Peyer's patch (tissue), 4 donors: ENCODE measurements at regions not wholly inside any gene's neighbourhood (a gene's known extent, or its start where the extent isn't known, plus 50 kb on each side); places are given as distances from the start of the nearest gene placed in this dataset.

Source experiments
- DNase-seq, 3 donors: peaks; one replicate each; pipeline ENCODE4 v3.0.0-alpha.2; 2017 to 2019
- H3K27ac ChIP-seq, 4 donors: fragments of 200-600 bp; sonication (generic); one replicate each; pipeline ENCODE4 v1.5.1; 2016 to 2019
- H3K27me3 ChIP-seq, 2 donors: fragments of 200-600 bp; sonication (generic); one replicate each; pipeline ENCODE4 v1.5.1; 2019
- H3K36me3 ChIP-seq, 3 donors: fragments of 200-600 bp; sonication (generic); one replicate each; pipeline ENCODE4 v1.5.1; 2016 to 2019
- H3K4me1 ChIP-seq, 4 donors: fragments of 200-600 bp; sonication (generic); one replicate each; pipeline ENCODE4 v1.5.1; 2016 to 2019
- H3K4me3 ChIP-seq, 4 donors: fragments of 200-600 bp; sonication (generic); 1 replicate in 3 of 4; 2 replicates in 1 of 4; pipeline ENCODE4 v1.5.1; 2016 to 2019; ENCODE audit warnings: mild to moderate bottlenecking in 1 of 4
- H3K9me3 ChIP-seq, 4 donors: fragments of 200-600 bp; sonication (generic); one replicate each; pipeline ENCODE4 v1.5.1; 2016 to 2019; ENCODE audit warnings: mild to moderate bottlenecking in 1 of 4
- CTCF ChIP-seq, 6 experiments: fragments of 450-650 bp in 4 of 6; fragments of 200-600 bp in 2 of 6; sonication (generic) in 1 of 6; IDR thresholded peaks; one replicate each; pipeline ENCODE4 v1.5.1; 2017 to 2019; ENCODE audit warnings: antibody characterized with exemption in 6 of 6, mild to moderate bottlenecking in 3 of 6, moderate library complexity in 1 of 6
- POLR2A ChIP-seq, 2 donors: fragments of 450-650 bp; IDR thresholded peaks; one replicate each; pipeline ENCODE4 v1.5.1; 2017; ENCODE audit warnings: antibody characterized with exemption in 2 of 2, mild to moderate bottlenecking in 2 of 2, moderate library complexity in 2 of 2

- H3K27me3 ChIP-seq = no peaks in the 10 kb centered on the region
- no peak for TF ChIP-seq POLR2A (IDR thresholded peaks at IDR 0.05)
- no peak for TF ChIP-seq CTCF (IDR thresholded peaks at IDR 0.05)
- no peak overlapping the region for H3K27ac ChIP-seq
- H3K4me1 ChIP-seq = no peaks in the 10 kb centered on the region
- H3K9me3 ChIP-seq = no peaks in the 10 kb centered on the region
- no peaks in the 10 kb centered on the region for H3K36me3 ChIP-seq
- no peak for DNase-seq
- no peak overlapping the region for H3K4me3 ChIP-seq
Observed at GRCh38 chr9:7289773-7290172, 509.8 kb downstream of the DMAC1 start.

DNA sequence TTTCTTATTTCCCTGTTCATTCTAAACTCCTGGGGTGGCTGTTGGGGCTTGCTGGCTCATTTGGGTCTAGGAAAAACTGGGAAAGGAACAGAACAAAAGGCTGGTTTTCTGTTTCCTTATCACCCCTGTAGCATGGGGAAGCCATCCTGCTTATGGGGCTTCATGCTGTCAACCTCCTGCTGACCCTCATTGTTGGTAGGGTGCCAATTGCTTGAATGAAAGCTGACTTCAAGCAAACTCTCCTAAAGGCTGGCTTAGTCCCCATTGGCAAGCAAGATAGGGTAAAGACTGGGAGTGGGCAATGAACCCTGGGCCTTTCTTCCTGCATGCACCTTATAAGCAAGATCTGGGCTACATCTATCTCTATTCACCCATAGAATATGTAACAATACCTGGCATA lies 511.6 kb downstream of the DMAC1 start:
- H3K27ac ChIP-seq = no peak overlapping the region
- no peaks in the 10 kb centered on the region for H3K4me1 ChIP-seq
- DNase-seq = no peak
- no peaks in the 10 kb centered on the region for H3K27me3 ChIP-seq
- no peaks in the 10 kb centered on the region for H3K9me3 ChIP-seq
- H3K36me3 ChIP-seq = no peaks in the 10 kb centered on the region
- H3K4me3 ChIP-seq = no peak overlapping the region
- TF ChIP-seq POLR2A (IDR thresholded peaks at IDR 0.05) = no peak
- no peak for TF ChIP-seq CTCF (IDR thresholded peaks at IDR 0.05)

DNA sequence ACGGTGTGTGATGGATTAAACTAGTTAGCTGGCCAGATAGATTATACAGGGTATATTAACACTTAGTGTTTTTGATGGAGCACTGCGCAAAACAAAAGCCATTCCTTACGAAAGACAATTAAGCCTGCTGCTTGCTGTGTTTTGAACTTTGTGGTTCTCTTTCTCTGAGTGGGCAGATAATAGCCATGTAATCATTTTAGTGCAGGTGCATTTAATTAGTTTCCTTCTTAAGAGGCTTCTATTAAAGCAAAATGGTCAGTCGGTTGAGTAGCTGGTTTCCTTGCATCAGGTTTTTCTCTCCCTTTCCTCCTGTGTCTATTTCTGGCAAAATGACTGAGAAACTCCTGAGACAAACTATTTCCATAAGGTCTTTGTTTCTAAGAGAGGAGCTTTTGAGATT lies 512.5 kb downstream of the DMAC1 start:
- TF ChIP-seq POLR2A (IDR thresholded peaks at IDR 0.05) (no peak), CTCF (IDR thresholded peaks at IDR 0.05) (no peak)
- Histone ChIP-seq H3K27ac (no peak overlapping the region), H3K27me3 (no peaks in the 10 kb centered on the region), H3K9me3 (no peaks in the 10 kb centered on the region), H3K36me3 (no peaks in the 10 kb centered on the region), H3K4me3 (no peak overlapping the region), H3K4me1 (no peaks in the 10 kb centered on the region)
- no peak for DNase-seq

DNA sequence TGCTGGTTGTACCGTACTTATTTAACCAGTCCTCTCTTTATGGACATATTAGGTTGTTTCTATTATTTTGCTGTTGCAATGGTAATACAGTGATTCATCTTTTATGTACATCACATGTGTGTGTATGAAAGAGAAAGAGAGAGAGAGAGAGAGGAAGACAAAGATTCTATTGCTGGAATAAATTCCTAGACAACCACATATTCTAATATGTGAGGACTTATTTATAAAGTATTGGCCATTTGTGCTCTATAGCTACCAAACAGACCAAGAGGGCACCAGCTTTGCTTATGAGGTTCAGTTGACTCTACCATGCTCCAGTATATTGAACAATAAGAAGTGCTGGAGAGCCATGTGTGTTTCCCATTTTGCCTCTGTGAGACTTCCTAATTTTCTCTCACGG lies 513.5 kb downstream of the DMAC1 start:
- no peaks in the 10 kb centered on the region for H3K36me3 ChIP-seq
- H3K27me3 ChIP-seq = no peaks in the 10 kb centered on the region

GRCh38 chr9:7285199-7285598 lies 514.4 kb downstream of the DMAC1 start:
- Histone ChIP-seq H3K27me3 (no peaks in the 10 kb centered on the region), H3K9me3 (no peaks in the 10 kb centered on the region), H3K36me3 (no peaks in the 10 kb centered on the region), H3K4me3 (no peak overlapping the region), H3K27ac (no peak overlapping the region), H3K4me1 (no peaks in the 10 kb centered on the region)
- TF ChIP-seq CTCF (IDR thresholded peaks at IDR 0.05) (no peak), POLR2A (IDR thresholded peaks at IDR 0.05) (no peak)
- DNase-seq = no peak

More for the DNA sequence above, 513.5 kb downstream of the DMAC1 start:
- TF ChIP-seq CTCF (IDR thresholded peaks at IDR 0.05) = no peak
- TF ChIP-seq POLR2A (IDR thresholded peaks at IDR 0.05) = no peak
- Histone ChIP-seq H3K9me3 (no peaks in the 10 kb centered on the region), H3K27ac (no peak overlapping the region), H3K4me3 (no peak overlapping the region), H3K4me1 (no peaks in the 10 kb centered on the region)
- no peak for DNase-seq

DNA sequence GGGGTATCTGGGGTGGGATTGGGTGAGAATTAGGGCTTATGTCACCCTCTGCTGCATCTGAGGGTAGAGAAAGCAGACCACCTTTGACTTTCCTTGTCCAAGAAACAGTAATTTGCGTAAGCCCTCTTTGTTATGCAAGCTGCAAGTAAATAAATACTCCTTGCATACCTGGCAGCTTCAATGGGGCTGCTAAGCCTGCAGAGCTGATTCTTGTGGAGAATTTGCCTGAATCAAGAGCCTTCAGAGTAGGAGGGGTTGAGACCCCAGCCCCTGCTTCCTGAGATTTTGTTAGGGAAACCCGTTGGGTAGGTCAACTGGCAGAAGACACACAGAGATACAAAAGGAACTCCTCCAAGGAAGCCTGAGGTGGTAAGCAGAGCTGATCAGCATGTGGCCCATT lies 515.1 kb downstream of the DMAC1 start:
- H3K36me3 ChIP-seq = no peaks in the 10 kb centered on the region

More for the DNA sequence above, 515.1 kb downstream of the DMAC1 start:
- Histone ChIP-seq H3K9me3 (no peaks in the 10 kb centered on the region), H3K4me3 (no peak overlapping the region), H3K27me3 (no peaks in the 10 kb centered on the region), H3K27ac (no peak overlapping the region), H3K4me1 (no peaks in the 10 kb centered on the region)
- TF ChIP-seq CTCF (IDR thresholded peaks at IDR 0.05) = no peak
- TF ChIP-seq POLR2A (IDR thresholded peaks at IDR 0.05) = no peak
- no peak for DNase-seq
